ENCODE measurements at regions not wholly inside any gene's neighbourhood (a gene's known extent, or its start where the extent isn't known, plus 50 kb on each side); places are given as distances from the start of the nearest gene placed in this dataset.
A peak's percentile ranks its signal among the peaks of the same experiment; 100 is the strongest.
"Not testable (repeated sequence)": the region's sequence is repeated elsewhere in the genome, so short reads cannot be mapped to it uniquely, and the experiment has no call there.

GRCh38 chr6:144397141-144397540 is 112.0 kb downstream of the UTRN start:
- no peak for DNase-seq

GRCh38 chr6:144400321-144400720 is 115.2 kb downstream of the UTRN start:
- no peak for DNase-seq

DNA sequence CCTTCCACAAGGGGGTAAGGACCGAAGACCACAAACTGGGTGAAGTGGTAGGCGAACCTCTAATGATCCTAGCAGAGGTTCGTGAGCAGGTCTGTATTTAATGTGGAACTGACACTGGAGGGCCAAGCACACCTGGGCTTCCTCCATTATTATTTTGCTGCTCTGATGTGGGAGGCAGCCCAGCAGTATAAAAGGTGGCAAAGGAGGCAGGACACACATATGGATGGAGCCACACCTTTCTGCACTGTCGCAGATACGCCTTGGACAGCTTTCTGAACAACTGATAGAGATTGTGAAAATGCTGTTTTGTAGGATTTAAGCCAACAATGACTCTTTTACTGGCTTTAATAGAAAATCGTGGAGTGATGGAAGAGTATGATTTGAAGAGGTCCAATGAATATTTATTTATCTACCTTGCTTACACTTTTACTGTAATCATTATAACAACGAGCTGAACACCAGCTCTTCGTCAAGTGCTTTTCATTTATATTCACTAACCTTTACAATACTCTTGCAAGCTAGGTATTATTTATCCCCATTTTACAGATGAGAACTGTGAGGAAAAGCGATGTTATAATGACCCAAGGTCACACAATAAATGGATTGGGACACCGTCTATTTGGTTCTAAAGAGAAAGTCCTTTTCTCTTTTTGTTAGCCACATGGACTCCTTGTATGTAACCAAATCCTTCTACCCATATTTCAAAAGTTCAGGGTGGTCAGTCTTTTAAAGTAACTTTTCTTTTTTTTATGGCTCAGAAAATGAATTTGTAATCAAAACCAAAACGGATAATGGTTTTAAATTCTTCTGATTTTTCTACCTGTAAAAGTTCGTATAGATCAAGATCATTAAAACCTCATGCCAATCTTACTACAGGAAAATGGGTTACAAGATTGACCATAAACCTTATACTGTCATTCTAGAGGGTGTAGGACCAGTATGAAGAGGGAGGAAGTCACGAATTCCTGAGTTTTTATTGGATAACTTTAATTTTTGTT is 116.9 kb downstream of the UTRN start:
- DNase-seq = no peak

- no peak for DNase-seq
Observed at GRCh38 chr6:144402750-144403149, 117.6 kb downstream of the UTRN start.

- no peak for DNase-seq
Observed at GRCh38 chr6:144405163-144405562, 120.0 kb downstream of the UTRN start.

DNA sequence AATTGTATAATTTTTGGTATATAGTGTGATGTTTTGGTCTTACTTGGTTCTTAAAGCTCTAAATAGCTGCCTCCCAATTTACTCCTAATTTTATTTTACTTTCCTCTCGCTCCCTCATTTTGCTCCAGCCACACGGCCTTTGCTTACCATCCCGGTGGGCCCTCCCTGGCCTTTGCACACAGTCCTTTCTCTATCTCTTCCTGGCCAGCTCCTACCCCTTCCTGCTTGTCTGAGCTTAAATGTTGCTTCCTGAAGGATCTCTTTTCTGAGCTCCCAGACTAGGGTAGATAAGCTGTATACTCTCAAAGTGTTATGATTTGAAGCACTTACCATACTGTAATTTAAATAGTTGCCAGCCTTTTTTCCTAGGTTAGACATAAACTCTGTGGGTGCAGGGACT is 121.7 kb downstream of the UTRN start:
- DNase-seq = no peak

- DNase-seq = no peak
Observed at GRCh38 chr6:144408161-144408560, 123.0 kb downstream of the UTRN start.

- DNase-seq = no peak
Observed at GRCh38 chr6:144410059-144410458, 124.9 kb downstream of the UTRN start.

DNA sequence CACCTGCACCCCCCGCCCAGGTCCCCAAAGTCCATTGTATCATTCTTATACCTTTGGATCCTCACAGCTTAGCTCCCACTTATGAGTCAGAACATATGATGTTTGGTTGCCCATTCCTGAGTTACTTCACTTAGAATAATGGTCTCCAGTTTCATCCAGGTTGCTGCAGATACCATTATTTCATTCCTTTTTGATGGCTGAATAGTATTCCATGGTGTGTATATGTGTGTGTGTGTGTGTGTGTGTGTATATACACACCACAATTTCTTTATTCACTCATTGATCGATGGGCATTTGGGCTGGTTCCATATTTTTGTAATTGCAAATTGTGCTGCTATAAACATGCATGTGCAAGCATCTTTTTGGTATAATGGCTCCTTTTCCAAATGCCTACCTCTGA is 125.4 kb downstream of the UTRN start:
- DNase-seq = not testable (repeated sequence)

DNA sequence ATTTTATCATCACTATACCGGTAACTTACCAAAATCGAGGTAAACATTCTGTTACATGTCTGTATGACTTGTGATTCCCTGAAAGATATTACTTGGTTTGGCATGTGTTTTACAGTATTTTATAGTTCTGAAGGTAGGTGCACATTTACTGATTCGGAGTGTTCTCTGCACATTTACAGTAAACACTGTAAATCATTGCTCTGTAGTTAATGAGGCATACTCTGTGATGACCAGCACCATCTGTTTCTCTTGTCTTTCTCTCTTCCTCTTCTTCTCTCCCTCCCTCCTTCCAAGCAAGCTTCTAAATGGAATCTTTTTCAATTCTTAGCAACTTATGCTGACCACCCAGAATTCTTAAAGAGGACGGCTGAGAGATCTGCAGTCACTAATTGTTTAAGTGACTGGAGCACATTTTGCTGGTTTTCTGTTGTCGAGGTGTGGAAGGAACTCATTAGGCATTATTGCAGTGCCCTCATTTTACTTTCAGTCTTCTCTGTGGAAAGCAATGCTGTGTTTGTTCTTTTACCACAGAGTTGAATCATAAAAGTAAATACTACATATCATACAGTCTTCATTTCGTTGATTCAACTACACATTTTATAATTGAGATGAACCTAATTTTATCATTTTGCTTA is 126.5 kb downstream of the UTRN start:
- peak; percentile 27 for DNase-seq

DNA sequence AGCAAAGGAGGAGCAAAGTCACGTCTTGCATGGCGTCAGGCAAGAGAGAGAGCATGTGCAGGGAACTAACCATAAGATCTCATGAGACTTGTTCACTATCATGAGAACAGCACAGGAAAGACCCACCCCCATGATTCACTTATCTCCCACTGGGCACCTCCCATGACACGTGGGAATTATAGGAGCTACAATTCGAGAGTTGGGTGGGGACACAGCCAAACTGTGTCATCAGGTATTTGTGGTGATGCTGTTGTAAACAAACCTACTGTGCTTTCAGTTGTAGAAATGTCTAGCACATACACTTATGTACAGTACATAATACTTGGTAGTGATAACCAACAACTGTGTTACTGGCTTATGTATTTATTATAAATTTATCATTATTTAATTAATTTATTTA is 128.3 kb downstream of the UTRN start:
- no peak for DNase-seq

GRCh38 chr6:144415014-144415413 is 129.9 kb downstream of the UTRN start:
- no peak for DNase-seq

DNA sequence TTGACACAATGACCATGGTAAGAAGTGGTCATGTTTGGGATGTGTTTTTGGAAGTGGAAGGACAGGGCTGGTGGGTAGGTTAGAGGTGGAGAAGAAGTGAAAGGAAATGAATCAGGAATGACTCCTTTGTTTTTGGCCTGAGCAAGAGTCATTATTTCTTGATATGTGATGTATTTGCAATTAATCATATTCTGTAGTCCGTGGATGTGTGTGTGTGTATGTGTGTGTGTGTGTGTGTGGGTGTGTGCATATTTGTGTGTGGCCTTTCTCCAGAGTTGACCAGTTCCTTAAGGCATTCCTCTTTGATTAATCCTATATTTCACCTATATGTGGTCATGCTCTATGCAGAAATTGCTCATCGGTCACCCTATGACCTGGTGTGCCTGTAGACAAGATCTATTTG is 130.7 kb downstream of the UTRN start:
- no peak for DNase-seq

DNA sequence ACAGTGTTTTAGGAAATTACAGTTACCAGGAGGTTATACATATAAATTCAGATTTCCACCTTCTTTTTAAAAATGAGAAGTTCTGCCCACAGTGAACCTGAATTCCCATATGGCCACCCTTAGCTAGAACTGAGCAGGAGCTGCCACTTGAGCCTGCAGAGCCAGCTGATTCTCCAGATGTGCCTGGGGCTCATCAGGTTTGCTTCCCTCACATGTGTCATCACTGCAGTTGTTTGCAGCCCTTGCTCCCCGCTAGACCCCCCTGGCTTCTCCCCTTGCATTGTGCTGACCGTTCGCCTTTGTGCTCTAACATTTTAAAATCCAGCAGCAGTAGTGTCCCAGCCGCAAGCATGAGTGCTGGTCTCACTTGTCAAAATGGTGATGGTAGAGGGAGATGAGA is 131.1 kb downstream of the UTRN start:
- no peak for DNase-seq

DNA sequence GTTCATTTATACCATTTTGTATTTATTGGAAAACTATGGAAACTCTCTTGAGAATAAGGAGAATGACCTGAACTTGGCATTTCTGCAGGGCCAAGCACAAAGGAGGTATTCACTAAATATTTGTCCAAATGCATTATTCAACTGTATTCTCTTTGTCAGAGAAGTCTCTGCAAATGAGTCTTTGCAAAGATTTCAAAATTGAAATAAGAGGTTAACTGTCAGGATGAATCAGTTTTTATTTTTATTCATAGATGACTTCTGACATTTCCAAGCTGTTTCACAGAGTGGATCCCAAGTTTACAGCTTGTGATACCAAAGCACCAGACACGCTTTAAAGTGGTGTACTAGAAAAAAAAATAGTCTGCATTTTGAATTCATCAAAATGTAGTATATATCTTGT is 131.6 kb downstream of the UTRN start:
- DNase-seq = no peak

DNA sequence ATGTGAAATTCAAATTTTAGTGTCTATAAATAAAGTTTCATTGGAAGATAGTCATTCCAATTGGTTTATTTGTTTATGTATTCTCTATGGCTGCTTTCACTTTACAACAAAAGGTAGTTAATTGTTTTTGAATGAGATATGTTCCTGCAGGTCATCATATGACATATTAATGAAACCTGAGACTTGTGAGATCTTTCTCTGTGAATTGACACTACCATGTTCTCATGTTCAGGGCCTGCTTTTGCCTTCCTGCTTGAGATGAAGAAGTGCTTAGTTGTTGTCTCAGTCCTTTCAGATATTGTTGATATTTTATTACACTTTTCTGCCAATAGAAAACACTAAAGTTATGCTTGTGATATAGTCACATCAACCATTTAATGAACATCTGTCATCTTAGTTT is 132.5 kb downstream of the UTRN start:
- no peak for DNase-seq

DNA sequence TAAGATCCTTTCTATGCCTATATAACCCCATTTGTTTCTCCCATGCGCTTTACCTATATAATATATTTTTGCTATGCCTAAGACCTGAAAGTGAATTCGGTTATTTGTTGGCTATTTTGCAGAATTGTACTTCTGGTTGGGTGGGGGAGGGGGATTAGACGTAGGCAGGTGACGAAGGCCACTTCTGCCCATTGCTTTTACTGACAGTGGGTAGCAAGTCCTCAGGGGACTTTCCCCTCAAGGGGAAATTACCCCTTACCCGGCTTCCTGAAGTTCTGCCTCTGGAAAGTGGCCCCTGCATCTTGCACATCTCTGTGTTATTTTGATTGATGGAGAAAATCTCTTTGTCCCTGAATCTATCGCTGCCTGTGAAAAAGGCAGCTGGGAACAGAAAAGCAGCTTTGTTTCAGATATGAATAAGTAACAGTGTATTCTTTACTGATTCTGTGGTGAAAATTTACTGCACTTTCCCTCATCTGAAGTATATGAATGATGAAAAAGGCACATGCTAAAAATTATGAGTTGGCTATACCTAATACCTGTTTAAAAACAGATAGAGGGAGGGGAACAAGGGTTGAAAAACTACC is 133.9 kb downstream of the UTRN start:
- DNase-seq = no peak

DNA sequence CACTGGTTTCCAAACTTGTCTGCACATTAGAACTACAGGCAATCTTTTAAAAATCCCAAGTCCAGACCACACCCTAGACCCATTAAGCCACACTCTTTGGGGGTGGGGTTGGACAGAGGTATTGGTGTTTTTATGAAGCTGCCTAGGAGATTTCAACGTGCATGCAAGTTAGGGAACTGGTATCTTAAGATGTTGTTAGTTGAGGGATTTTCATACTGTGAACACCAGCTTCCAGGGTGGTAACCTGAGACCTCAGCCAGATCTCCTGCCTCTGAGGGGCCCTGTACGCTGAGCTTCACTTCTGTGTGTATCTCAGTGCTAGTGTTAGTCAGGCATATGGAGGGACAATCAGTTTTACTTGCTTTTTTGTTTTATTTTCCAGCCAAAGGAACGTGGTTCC is 138.0 kb downstream of the UTRN start:
- no peak for DNase-seq

DNA sequence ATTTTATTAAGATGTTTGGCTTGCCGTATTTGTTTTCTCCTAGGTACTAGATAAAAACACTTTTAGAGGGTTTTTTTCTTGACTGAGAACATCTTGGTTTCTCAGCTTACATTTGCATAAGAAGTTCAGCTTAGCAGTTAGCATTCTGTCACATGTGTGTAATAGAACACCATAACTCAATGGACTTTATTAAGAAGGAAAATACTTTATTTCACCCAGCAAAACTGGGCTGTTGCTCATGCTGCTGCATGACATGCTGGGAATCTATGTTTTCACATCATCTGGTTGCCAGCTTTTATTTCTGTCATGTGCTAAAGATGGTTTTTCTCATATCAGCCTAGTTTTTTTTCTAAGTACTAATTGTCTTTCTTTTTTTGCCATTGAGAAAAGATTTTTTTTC is 144.6 kb downstream of the UTRN start:
- DNase-seq = no peak

GRCh38 chr6:144433446-144433845 is 148.3 kb downstream of the UTRN start:
- not testable (repeated sequence) for DNase-seq

GRCh38 chr6:144434308-144434990 is 149.3 kb downstream of the UTRN start:
- no peak for DNase-seq

DNA sequence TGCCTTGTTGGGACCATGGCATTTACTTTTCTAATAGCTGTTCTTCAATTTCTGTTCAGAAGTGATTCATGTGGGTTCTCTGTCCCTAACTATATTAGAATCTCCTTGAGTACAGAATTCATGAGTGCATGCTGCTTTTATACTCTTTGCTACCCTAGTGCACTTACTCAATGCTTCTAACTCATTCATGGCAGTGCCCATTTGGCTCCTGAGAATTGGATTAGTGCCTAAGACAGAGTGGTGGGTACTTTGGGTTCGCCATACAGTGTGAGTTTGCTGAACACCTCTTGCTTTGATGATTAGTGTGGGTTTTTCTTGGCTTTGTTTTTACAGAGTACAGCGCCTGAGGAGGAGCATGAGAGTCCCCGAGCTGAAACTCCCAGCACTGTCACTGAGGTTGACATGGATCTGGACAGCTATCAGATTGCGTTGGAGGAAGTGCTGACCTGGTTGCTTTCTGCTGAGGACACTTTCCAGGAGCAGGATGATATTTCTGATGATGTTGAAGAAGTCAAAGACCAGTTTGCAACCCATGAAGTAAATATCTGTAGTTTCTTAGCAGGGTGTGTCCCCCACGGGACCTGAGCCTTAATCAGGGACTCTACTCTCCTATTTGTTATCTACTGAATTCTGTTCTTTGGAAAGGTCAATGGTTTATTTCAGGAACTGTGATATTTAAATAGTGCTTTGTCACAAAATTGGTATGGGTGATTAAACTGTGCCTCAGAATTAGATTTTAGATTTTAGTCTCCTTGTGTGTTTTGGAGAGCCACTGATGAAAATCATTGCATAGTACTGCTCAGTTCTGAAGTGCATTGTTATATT is 150.7 kb downstream of the UTRN start:
- DNase-seq = no peak
